Mesothelial cell of epicardium (in vitro differentiated cells): ENCODE measurements at regions not wholly inside any gene's neighbourhood (a gene's known extent, or its start where the extent isn't known, plus 50 kb on each side); places are given as distances from the start of the nearest gene placed in this dataset.

Experiments
- DNase-seq, 2 experiments: peaks; one replicate each; pipeline ENCODE4 v3.0.0; 2021; ENCODE audit warnings: low spot score in 2 of 2; ENCODE audit not compliant: unreplicated experiment in 2 of 2
- H3K27ac Mint-ChIP-seq: 2 replicates; pipeline ENCODE4 v1.8.0; 2021; ENCODE audit warnings: mixed read lengths
- H3K27me3 Mint-ChIP-seq: 2 replicates; pipeline ENCODE4 v1.8.0; 2021; ENCODE audit warnings: low read depth, mixed read lengths
- H3K36me3 Mint-ChIP-seq: 2 replicates; pipeline ENCODE4 v1.8.0; 2021; ENCODE audit warnings: mixed read lengths
- H3K4me1 Mint-ChIP-seq: 2 replicates; pipeline ENCODE4 v1.8.0; 2021; ENCODE audit warnings: mixed read lengths
- H3K4me3 Mint-ChIP-seq: 2 replicates; pipeline ENCODE4 v1.8.0; 2021; ENCODE audit warnings: mild to moderate bottlenecking, moderate library complexity, mixed read lengths
- H3K9me3 Mint-ChIP-seq: 2 replicates; pipeline ENCODE4 v1.8.0; 2021; ENCODE audit warnings: mixed read lengths
- microRNA-seq: library from miRNA; unstranded; fragments of <30 nt; microRNA quantifications from one replicate; pipeline ENCODE4 v1.2.0, GENCODE V29; 2021; ENCODE audit warnings: inconsistent platforms, mixed read lengths
- TF ChIP-seq, protein P1 (sequence below): fragments of 200-600 bp; sonication (generic); IDR thresholded peaks from one replicate; pipeline ENCODE4 v1.5.0; 2021; ENCODE audit warnings: antibody characterized with exemption; ENCODE audit not compliant: unreplicated experiment

DNA sequence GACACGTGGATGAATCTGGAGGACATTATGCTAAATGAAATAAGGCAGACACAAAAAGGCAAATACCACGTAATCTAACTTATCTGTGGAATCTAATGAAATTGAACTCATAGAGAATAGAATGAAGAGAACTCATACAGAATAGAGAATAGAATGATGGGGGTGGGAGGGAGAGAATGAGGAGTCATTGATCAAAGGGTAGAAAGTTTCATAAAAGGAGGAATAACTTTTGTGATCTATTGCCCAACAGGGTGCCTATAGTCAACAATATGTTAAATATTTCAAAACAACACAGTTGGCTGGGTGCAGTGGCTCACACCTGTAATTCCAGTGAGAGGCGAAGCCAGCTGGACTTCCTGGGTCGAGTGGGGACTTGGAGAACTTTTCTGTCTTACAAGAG lies 54.9 kb upstream of the ZNF169 start:
- DNase-seq: no peak
- no peak overlapping the region for H3K27ac Mint-ChIP-seq
- H3K36me3 Mint-ChIP-seq: peaks cover 14% of the 10 kb centered on the region
- H3K27me3 Mint-ChIP-seq: no peaks in the 10 kb centered on the region
- H3K4me3 Mint-ChIP-seq: no peak overlapping the region
- peaks cover 4% of the 10 kb centered on the region for H3K4me1 Mint-ChIP-seq
- TF ChIP-seq, protein P1, sequence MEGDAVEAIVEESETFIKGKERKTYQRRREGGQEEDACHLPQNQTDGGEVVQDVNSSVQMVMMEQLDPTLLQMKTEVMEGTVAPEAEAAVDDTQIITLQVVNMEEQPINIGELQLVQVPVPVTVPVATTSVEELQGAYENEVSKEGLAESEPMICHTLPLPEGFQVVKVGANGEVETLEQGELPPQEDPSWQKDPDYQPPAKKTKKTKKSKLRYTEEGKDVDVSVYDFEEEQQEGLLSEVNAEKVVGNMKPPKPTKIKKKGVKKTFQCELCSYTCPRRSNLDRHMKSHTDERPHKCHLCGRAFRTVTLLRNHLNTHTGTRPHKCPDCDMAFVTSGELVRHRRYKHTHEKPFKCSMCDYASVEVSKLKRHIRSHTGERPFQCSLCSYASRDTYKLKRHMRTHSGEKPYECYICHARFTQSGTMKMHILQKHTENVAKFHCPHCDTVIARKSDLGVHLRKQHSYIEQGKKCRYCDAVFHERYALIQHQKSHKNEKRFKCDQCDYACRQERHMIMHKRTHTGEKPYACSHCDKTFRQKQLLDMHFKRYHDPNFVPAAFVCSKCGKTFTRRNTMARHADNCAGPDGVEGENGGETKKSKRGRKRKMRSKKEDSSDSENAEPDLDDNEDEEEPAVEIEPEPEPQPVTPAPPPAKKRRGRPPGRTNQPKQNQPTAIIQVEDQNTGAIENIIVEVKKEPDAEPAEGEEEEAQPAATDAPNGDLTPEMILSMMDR: no peak
- peaks cover 33% of the 10 kb centered on the region for H3K9me3 Mint-ChIP-seq

DNA sequence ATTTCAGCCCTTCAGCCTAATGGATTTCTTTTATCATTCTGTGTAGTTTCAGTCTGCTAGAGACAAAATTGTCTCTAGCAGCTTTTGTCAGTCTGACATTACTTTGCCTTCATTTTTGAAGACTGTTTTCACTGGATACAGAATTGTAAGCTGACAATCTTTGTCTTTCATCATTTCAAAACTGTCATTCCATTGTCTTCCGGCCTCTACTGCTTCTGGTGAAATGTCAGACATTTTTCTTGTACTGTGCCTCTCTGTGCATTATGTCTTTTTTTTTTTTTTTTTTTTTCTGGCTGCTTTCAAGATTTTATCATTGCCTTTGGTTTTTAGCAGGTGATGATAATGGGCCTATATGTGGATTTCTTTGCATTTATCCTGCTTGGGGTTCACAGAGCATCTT lies 51.3 kb upstream of the ZNF169 start:
- Mint-ChIP-seq H3K27ac (no peak overlapping the region), H3K36me3 (no peaks in the 10 kb centered on the region), H3K4me1 (no peaks in the 10 kb centered on the region), H3K4me3 (no peak overlapping the region), H3K27me3 (no peaks in the 10 kb centered on the region), H3K9me3 (peaks cover 25% of the 10 kb centered on the region)
- TF ChIP-seq, protein P1: no peak
- no peak for DNase-seq

Small RNA genes lying in the stretch of these regions (microRNA-seq; reads per million reads assigned to microRNA genes)
- gene MIRLET7A1 (34.9 reads per million, percentile 54 among the genes with 10 or more reads in this experiment), gene MIRLET7D (192 reads per million, percentile 66 among the genes with 10 or more reads in this experiment), gene MIRLET7F1 (9.7 reads per million, percentile 32 among the genes with 10 or more reads in this experiment)
